Stimulated activated CD4-positive, alpha-beta T cell treated with anti-CD3 and anti-CD28 coated beads, Interleukin-15, amount 100 ng/mL, for 48 hours (primary cell): ENCODE measurements at regions not wholly inside any gene's neighbourhood (a gene's known extent, or its start where the extent isn't known, plus 50 kb on each side); places are given as distances from the start of the nearest gene placed in this dataset.
"Not testable (repeated sequence)": the region's sequence is repeated elsewhere in the genome, so short reads cannot be mapped to it uniquely, and the experiment has no call there.

Source experiments
- DNase-seq, 2 donors: peaks; one replicate each; pipeline ENCODE4 v3.0.0-alpha.2; 2020; ENCODE audit warnings: low read depth in 2 of 2

GRCh38 chr2:146981921-146982320 lies 862.9 kb upstream of the ACVR2A start:
- DNase-seq, result no peak

- no peak for DNase-seq
Measured at GRCh38 chr2:146979746-146980145, 865.1 kb upstream of the ACVR2A start.

- DNase-seq, result no peak
Measured at GRCh38 chr2:146978577-146979555, 866.0 kb upstream of the ACVR2A start.

GRCh38 chr2:146970981-146971380 lies 873.8 kb upstream of the ACVR2A start:
- not testable (repeated sequence) for DNase-seq

GRCh38 chr2:146969703-146970102 lies 875.1 kb upstream of the ACVR2A start:
- not testable (repeated sequence) for DNase-seq

GRCh38 chr2:146964494-146964893 lies 880.3 kb upstream of the ACVR2A start:
- DNase-seq, result no peak

- DNase-seq, result no peak
Measured at GRCh38 chr2:146954544-146954943, 890.3 kb upstream of the ACVR2A start.

GRCh38 chr2:146952696-146953095 lies 892.1 kb upstream of the ACVR2A start:
- DNase-seq, result no peak

GRCh38 chr2:146950911-146951310 lies 893.9 kb upstream of the ACVR2A start:
- no peak for DNase-seq

- no peak for DNase-seq
Measured at GRCh38 chr2:146950361-146950760, 894.5 kb upstream of the ACVR2A start.

GRCh38 chr2:146949400-146949799 lies 895.4 kb upstream of the ACVR2A start:
- no peak for DNase-seq

GRCh38 chr2:146944601-146945000 lies 900.2 kb upstream of the ACVR2A start:
- DNase-seq, result no peak

- no peak for DNase-seq
Measured at GRCh38 chr2:146939991-146940685, 904.7 kb upstream of the ACVR2A start.

GRCh38 chr2:146934921-146935320 lies 909.9 kb upstream of the ACVR2A start:
- no peak for DNase-seq

GRCh38 chr2:146931109-146931508 lies 913.7 kb upstream of the ACVR2A start:
- no peak for DNase-seq

GRCh38 chr2:146927080-146927711 lies 917.6 kb upstream of the ACVR2A start:
- DNase-seq, result no peak

GRCh38 chr2:146918280-146918679 lies 926.5 kb upstream of the ACVR2A start:
- no peak for DNase-seq

GRCh38 chr2:146917431-146918042 lies 927.3 kb upstream of the ACVR2A start:
- DNase-seq, result no peak

- DNase-seq, result no peak
Measured at GRCh38 chr2:146916914-146917313, 927.9 kb upstream of the ACVR2A start.

- no peak for DNase-seq
Measured at GRCh38 chr2:146913476-146913875, 931.4 kb upstream of the ACVR2A start.

GRCh38 chr2:146912536-146912935 lies 932.3 kb upstream of the ACVR2A start:
- DNase-seq, result no peak

GRCh38 chr2:146908776-146909175 lies 936.1 kb upstream of the ACVR2A start:
- DNase-seq, result no peak
